Mucosa of descending colon (tissue), 3 donors: ENCODE measurements at regions not wholly inside any gene's neighbourhood (a gene's known extent, or its start where the extent isn't known, plus 50 kb on each side); places are given as distances from the start of the nearest gene placed in this dataset.

Experiments
- ATAC-seq: fragments of 200-7000 bp; cut with Tn5 transposase; one replicate; pipeline ENCODE4 v1.9.1; 2020; ENCODE audit warnings: mild to moderate bottlenecking, moderate library complexity
- DNase-seq, 3 donors: peaks; one replicate each; pipeline ENCODE4 v3.0.0-alpha.2; 2020
- H3K36me3 ChIP-seq: fragments of 200-600 bp; one replicate; pipeline ENCODE4 v1.8.0; 2021; ENCODE audit warnings: low read depth, mild to moderate bottlenecking
- H3K4me1 ChIP-seq: fragments of 200-600 bp; one replicate; pipeline ENCODE4 v1.8.0; 2021; ENCODE audit warnings: low read depth, mild to moderate bottlenecking
- H3K4me3 ChIP-seq: fragments of 200-600 bp; one replicate; pipeline ENCODE4 v1.8.0; 2021; ENCODE audit warnings: mild to moderate bottlenecking
- H3K9me3 ChIP-seq: fragments of 200-600 bp; one replicate; pipeline ENCODE4 v1.8.0; 2021; ENCODE audit warnings: mild to moderate bottlenecking
- intact Hi-C, 2 donors: fragments of 100-400 bp; cut with DNase I in 1 of 2; cut with micrococcal nuclease in 1 of 2; formaldehyde crosslinking; loops; one replicate each; pipeline versions ENCODE4 v1.11.0 to v1.11.1; 2022; cut with DNase I, micrococcal nuclease
- TF ChIP-seq, protein P1 (sequence below): fragments of 200-600 bp; IDR thresholded peaks from one replicate; pipeline ENCODE4 v1.8.0; 2022; ENCODE audit warnings: antibody characterized with exemption, mild to moderate bottlenecking
- donor health status: DM: no; HTN: no; CAD: no; lungs with moderate emphysema.
- donor health status: DM: no; HTN: no; CAD: no.
- donor health status: DM: no; HTN: yes; CAD: no.

GRCh38 chr12:127008755-127009403 lies 1258.1 kb upstream of the TMEM132C start:
- DNase-seq (peak in 1 of 3 donors; percentile 30), ATAC-seq (peak; percentile 87)
- intact Hi-C loops: no loop called here
- no peak overlapping the region for H3K4me3 ChIP-seq
- no peaks in the 10 kb centered on the region for H3K9me3 ChIP-seq
- H3K4me1 ChIP-seq: no peaks in the 10 kb centered on the region
- TF ChIP-seq, protein P1, sequence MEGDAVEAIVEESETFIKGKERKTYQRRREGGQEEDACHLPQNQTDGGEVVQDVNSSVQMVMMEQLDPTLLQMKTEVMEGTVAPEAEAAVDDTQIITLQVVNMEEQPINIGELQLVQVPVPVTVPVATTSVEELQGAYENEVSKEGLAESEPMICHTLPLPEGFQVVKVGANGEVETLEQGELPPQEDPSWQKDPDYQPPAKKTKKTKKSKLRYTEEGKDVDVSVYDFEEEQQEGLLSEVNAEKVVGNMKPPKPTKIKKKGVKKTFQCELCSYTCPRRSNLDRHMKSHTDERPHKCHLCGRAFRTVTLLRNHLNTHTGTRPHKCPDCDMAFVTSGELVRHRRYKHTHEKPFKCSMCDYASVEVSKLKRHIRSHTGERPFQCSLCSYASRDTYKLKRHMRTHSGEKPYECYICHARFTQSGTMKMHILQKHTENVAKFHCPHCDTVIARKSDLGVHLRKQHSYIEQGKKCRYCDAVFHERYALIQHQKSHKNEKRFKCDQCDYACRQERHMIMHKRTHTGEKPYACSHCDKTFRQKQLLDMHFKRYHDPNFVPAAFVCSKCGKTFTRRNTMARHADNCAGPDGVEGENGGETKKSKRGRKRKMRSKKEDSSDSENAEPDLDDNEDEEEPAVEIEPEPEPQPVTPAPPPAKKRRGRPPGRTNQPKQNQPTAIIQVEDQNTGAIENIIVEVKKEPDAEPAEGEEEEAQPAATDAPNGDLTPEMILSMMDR: no peak
- no peaks in the 10 kb centered on the region for H3K36me3 ChIP-seq

GRCh38 chr12:127012109-127012508 lies 1254.9 kb upstream of the TMEM132C start:
- H3K36me3 ChIP-seq: no peaks in the 10 kb centered on the region
- no peak overlapping the region for H3K4me3 ChIP-seq
- intact Hi-C loops: no loop called here

DNA sequence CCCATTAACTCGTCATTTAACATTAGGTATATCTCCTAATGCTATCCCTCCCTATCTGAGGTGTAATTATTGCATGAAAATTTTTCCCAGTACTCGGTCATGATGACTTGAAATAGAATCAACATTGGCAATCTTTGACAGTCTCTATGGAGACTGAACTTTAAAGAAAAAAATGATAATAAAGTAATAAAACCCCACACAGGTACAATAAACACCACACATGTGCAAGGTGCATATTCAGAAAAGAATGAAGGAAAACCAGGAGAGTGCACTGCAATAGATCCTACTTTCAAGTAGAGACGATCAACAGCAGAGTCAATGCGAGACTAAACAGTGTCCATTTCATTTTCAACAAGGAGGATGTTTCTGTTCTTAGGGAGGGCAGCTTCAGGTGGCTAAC lies 1253.8 kb upstream of the TMEM132C start:
- Histone ChIP-seq H3K36me3 (no peaks in the 10 kb centered on the region), H3K4me3 (no peak overlapping the region), H3K4me1 (no peaks in the 10 kb centered on the region), H3K9me3 (no peaks in the 10 kb centered on the region)
- TF ChIP-seq, protein P1: no peak
- intact Hi-C loops: no loop called here
- DNase-seq (no peak), ATAC-seq (peak; percentile 79)

More at GRCh38 chr12:127012109-127012508, 1254.9 kb upstream of the TMEM132C start:
- ATAC-seq (no peak), DNase-seq (no peak)
- no peaks in the 10 kb centered on the region for H3K4me1 ChIP-seq
- H3K9me3 ChIP-seq: no peaks in the 10 kb centered on the region
- TF ChIP-seq, protein P1: no peak

- DNase-seq (no peak), ATAC-seq (no peak)
- H3K4me3 ChIP-seq: no peak overlapping the region
- TF ChIP-seq, protein P1: no peak
- no peaks in the 10 kb centered on the region for H3K9me3 ChIP-seq
- H3K4me1 ChIP-seq: no peaks in the 10 kb centered on the region
- intact Hi-C loops: no loop called here
- no peaks in the 10 kb centered on the region for H3K36me3 ChIP-seq
Measured at GRCh38 chr12:127014079-127014478, 1252.9 kb upstream of the TMEM132C start.

GRCh38 chr12:127024791-127025190 lies 1242.2 kb upstream of the TMEM132C start:
- TF ChIP-seq, protein P1: no peak
- DNase-seq (no peak), ATAC-seq (no peak)
- no peaks in the 10 kb centered on the region for H3K36me3 ChIP-seq
- intact Hi-C loops: no loop called here
- no peaks in the 10 kb centered on the region for H3K4me1 ChIP-seq
- H3K4me3 ChIP-seq: no peak overlapping the region
- no peaks in the 10 kb centered on the region for H3K9me3 ChIP-seq

- intact Hi-C loops: no loop called here
- Histone ChIP-seq H3K4me1 (no peaks in the 10 kb centered on the region), H3K4me3 (no peak overlapping the region), H3K9me3 (no peaks in the 10 kb centered on the region), H3K36me3 (no peaks in the 10 kb centered on the region)
- ATAC-seq: no peak
- TF ChIP-seq, protein P1: no peak
- no peak for DNase-seq
Measured at GRCh38 chr12:127025545-127025944, 1241.4 kb upstream of the TMEM132C start.
